HL-60/S4 treated with retinoic acid at 250 ng/mL for 4 days and 3 days (cell line): ENCODE measurements at regions not wholly inside any gene's neighbourhood (a gene's known extent, or its start where the extent isn't known, plus 50 kb on each side); places are given as distances from the start of the nearest gene placed in this dataset.

ENCODE experiments used
- in situ Hi-C: fragments of 300-500 bp; cut with MboI; formaldehyde crosslinking; loops from 2 replicates; pipeline ENCODE4 v1.7.0; 2022; ENCODE audit warnings: low sequenced_read_pairs

DNA sequence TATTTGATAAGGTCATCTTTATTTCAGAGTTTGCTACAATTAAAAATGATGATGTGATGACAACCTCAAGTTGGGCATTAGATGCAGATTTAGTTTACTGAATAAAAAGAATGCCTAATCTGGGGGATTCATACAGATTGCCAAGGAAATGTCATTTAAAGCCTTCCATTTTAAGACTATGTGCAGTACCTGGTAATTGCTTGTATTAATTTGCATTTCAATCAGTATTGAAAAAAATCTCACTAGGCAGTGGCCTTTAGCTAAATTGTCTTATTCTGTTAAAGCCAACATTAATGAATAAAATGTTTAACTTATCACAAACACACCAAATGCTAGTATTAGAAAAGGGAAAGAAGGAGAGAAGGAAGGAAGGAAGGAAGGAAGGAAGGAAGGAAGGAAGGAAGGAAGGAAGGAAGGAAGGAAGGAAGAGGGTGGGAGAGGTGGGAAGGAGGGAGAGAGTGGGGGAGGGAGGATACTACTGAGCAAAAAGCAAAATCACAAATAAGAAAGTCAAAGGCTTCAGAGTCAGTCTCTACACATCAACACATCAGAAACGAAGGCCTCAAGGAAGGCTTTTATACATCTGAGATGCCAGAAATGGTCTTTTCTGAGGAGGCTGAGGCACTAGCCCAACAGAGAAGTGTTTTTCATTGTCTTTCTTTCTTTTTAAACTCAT lies 271.1 kb upstream of the CLEC14A start:
- in situ Hi-C loops = no loop called here

DNA sequence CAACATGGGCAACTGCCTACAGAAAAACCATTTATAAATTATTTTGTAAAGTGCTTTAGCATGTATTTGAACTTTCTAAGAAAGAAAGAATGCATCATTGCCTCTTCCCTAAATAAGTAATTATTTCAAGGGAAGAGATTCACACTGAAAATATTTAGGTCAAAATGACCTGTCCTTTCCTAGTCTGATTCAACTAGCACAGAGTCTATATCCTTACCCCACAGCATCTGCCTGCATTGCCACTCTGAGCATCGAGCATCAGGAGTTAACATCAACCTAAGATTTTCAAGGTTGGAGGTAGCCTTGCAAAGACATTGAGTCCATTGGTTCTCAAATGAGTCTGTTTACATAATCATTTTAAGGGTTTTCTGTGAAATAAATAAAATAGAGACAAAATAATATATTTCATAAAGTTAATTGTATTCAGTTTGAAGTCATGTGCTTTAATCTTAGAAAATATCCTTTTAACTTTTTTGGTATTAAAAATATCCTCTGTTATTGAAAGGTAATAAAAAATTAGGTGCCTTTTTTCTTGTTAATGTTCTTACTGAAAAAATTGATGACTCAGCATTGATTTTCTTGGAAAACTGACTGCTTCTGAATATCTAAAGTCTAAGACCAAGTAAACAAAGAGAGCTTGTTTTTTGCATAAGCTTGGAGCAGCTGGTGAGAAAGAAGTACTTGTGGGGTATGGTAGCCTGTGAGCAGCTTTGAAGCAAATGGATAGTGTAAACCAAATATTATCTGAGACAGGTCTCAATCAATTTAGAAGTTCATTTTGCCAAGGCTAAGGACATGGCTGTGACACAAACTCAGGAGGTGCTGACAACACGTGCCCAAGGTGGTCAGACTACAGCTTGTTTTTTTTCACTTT lies 269.0 kb upstream of the CLEC14A start:
- in situ Hi-C loops = no loop called here

DNA sequence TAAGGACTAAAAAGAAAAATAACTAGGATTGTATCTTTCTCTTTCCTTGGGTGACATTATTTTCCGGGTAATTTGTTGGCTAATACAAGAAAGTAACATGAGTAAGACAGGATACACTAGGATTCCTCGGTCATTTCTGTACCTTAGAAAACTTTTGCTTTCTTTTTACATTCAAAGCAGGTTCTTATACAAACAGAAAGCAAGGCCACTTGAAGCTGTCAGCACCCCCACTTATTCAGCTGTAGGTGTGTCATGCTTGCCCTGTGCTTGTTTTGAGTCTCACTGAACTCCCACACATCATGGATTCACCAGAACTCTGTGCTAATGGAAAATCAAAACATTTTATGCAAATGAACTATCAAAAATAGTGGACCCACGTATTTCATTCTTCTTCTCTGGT lies 266.8 kb upstream of the CLEC14A start:
- in situ Hi-C loops = no loop called here

DNA sequence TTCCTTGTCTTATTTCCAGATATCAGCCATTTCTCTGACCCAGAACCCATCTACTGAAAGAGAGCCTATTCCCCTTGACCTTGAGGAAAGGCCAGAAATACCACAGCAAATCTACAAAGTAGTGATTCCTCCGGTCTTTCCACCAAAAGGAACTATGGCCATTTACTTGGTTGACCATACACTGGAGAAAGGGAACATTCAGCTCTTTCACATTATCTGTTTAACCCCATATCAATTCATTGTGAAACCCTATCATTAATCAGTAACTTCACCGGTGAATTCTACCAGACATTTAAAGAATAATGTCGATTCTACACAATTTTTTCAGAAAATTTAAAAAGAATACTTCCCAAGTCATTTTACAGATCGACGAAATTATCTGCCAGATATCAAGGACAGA lies 265.7 kb upstream of the CLEC14A start:
- in situ Hi-C loops = no loop called here

DNA sequence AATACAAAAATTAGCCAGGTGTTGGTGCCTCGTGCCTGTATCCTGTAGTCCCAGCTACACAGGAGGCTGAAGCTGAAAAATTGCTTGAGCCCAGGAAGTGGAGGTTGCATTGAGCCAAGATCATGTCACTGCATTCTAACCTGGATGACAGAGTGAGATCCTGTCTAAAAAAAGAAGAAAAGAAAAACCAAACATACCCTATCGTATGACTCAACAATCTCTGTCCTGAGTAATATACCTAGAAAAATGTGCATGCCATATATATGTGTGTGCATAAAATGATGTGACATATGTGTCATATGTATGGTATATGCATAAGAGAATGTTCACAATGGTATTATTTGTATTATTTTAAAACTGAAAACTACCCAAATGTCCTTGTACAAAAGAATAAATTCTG lies 261.5 kb upstream of the CLEC14A start:
- in situ Hi-C loops = no loop called here

DNA sequence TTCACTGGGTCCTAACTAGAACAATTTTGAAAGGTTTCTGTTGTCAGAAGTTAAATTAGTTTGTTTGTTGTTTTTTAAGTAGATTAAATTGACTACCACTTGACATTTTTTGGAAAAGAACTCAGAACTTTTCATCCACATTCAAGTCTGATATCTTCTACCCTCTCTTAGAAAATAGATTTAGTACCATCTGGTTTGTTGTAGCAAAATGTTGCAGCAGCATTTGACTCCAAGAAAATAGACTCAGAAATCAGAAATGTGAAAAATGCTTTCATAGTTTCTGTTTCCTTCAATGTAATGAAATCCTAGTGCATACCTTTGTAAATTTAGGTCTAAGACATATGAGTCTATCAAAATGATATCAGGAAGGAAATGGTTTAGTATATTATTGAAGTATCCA lies 256.3 kb upstream of the CLEC14A start:
- in situ Hi-C loops = no loop called here

DNA sequence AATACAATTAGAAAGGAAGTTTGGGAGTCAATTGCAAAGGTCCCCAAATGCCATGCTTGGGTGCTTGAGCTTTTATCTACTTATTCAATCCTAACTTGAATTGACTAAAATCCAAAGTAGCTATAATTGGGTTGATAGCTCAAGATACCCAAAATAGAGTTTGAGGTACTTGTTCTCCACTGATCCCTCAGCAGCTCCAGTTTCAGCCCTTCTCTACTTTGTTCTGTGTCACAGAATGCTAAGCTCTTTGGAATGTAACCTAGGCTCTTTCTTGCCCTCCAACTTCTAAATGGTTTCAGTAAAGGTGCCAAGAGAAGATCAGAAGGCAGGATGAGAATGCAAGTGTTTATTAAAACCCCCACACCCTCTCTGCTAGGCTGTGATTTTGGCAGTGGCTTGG lies 251.4 kb upstream of the CLEC14A start:
- in situ Hi-C loops = no loop called here

DNA sequence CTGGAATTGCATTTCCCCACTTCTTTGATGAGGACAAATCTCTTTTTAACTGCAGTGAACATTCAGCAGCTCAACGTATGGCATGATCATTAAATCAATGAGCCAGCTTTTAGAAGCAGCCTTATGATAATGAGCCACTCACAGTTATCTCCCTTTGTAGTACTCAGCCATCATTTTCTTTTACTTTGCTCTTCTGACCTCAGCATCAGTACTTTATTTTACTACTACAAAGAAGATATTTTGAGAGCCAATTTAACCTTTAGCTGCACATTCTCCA lies 250.0 kb upstream of the CLEC14A start:
- in situ Hi-C loops = no loop called here

DNA sequence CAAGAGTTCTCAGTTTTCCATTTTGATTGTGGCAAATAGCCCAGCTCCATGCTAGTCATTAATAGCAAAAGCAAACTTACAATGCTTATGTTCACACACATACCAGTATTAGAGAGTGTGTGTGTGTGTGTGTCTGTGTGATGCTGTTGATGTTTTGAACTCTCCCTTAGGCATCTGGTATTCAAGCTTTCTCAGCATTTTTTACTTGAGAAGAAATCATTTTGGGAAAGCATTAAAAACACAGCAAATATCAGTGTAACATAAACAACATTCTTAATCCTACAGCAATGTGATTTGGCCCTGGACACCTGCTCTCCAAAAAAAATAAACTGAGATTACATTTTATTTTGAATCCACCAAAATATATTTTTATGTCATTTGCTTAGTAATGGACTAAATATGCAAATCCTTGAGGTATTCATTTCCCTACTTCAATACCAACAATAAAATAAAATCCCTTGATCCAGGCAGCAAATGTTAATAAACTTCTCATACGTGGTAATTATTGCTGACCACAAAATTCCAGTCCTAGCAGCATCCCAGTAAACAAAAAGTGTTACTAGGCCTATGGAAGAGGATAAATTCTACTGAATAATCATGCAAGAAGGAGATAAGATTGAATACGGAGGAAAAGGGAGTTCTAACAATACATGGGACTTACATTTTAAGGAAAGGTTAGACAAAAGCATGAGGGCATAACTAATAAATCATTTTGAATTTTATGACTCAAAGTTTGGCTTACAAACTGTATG lies 249.5 kb upstream of the CLEC14A start:
- in situ Hi-C loops = no loop called here

DNA sequence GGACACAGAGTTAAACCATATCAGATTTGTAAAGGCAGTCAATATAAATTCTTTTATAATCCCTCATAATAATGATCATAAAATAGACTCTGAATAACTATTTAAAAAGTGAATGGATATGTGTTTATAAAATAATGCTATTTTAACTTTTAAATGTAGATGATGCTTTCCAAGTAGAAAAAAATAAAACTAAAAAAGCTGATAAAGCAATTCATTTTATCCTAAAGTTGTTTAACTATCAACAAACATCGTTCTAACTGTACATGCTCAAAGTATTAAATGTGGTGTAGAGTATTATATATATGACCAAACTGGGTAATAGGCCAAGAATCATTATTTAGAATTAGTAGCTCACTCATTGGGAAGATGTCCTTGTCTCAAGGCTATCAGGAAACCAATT lies 248.3 kb upstream of the CLEC14A start:
- in situ Hi-C loops = no loop called here

DNA sequence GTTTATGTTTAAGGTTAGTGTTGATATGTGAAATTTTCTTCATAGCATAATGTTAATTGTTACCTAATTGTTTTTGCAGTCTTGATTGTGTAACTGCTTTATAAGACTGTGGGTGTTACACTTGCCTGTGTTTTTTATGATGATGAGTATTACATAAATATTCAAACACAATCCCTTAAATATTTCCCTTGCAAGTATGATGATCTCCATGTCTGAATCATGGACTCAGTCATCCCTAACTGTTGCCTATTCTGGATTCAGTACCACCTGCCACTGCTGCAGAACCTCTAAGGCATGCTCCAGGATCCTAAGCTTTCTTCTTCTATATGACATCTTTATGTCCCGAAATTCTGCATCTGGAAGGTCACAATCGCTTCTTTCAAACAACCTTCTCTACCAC lies 246.3 kb upstream of the CLEC14A start:
- in situ Hi-C loops = no loop called here

DNA sequence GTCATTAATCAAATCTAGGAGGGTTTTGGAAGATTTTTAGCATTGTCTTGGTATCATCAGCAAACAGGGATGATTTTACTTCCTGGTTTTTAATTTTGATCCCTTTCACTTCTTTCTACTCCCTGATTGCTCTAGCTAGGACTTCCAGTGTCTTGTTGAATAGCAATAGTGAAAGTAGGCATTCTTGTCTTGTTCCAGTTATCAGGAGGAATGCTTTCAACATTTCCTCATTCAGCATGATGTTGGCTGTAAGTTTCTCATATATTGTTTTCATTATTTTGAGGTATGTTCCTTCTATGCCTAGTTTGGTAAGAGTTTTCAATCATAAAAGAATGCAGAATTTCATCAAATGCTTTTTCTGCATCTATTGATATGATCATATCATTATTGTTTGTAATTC lies 244.2 kb upstream of the CLEC14A start:
- in situ Hi-C loops = no loop called here

DNA sequence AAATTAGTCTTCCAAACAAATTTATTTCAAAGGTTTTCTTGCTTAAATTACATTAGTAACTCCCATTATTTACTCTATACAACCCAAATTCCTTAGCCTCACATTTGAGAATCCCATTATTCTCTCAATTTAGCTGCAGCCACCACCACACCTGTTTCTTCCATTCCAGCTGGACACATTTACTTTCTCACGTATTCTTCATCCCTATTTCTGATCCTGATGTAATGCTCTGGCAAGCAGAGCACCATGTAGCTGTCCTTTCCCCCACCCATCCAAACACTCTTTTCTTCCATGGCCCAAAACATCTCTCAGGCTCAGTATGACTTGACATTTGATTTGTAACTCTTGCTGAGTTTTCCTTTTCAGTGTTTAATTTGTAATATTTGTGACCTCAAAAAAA lies 240.2 kb upstream of the CLEC14A start:
- in situ Hi-C loops = no loop called here

DNA sequence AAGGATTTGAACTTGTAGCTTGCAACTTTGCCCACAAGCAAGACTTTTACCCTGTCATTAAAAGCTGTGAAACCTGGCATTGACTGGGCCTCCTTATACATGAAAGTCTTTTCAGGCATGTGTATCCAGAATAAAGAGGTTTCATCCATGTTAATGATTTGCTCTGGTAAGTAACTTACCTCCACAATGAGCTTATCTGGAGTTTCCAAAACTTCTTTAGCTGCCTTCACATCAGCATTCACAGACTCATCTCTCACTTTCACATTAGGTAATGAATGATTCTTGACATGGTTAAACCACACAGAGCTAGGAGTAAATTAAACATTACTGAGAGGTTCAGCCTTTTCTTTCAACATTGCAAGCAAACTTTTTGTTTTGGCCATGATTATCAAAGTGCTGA lies 234.4 kb upstream of the CLEC14A start:
- in situ Hi-C loops = no loop called here

DNA sequence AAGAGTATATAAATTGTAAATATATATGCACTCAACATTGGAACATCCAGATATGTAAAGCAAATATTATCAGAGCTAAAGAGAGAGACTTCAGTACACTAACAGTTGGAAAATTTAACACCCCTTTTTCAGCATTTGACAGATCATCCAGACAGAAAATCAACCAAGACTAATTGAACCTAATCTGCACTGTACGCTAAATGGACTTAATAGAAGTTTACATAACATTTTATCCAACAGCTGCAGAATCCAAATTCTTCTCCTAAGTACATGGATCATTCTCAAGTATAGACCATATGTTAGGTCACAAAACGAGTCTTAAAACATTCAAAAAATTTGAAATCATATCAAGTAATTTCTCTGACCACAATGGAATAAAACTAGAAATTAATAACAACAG lies 229.1 kb upstream of the CLEC14A start:
- in situ Hi-C loops = no loop called here

DNA sequence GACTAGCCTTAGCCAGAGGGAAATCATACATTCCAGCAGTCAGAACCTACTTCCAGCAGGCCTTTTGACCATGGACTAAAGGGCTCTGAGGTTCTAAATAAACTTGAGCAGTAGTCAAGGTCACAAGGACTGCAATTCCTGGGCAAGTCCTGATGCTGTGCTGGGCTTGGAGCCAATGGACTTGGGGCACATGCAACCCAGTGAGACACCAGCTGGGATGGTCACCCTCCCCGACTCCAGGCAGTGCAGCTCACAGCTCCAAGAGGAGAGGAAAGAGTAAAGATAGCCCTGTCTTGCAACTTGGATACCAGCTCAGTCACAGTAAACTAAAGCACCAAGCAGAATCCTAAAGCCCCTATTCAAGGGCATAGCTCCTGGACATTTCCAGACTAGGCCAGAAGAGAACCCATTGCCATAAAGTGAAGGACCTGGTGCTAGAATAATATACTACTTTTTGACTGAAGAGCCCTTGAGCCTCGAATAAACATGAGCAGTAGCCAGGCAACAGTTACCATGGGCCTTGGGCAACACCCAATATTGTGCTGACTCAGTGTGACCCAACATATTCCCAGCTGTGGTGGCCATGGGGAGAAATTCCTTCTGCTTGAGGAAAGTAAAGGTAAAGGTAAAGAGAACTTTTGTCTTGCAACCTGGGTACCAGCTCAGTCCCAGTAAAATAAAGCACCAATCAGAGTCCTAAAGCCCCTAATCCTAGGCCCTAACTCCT lies 226.2 kb upstream of the CLEC14A start:
- in situ Hi-C loops = no loop called here

DNA sequence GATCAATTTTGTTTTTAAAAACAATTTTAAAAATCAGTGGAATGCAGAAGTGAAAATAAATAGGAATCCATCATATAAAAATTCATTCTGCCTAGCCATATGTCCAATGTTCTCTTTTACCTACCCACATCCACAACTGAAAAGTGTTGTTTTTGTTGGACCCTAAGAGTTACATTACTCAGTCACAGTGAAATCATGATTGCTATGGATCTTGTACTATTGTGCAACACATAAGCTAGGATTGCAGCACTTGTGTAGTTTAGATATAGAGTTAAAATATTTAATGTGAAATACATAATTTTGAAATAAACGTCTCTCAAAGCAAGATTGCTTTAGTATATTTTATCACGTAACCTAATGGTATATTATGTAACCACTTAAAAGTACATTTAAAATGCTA lies 213.3 kb upstream of the CLEC14A start:
- in situ Hi-C loops = no loop called here

DNA sequence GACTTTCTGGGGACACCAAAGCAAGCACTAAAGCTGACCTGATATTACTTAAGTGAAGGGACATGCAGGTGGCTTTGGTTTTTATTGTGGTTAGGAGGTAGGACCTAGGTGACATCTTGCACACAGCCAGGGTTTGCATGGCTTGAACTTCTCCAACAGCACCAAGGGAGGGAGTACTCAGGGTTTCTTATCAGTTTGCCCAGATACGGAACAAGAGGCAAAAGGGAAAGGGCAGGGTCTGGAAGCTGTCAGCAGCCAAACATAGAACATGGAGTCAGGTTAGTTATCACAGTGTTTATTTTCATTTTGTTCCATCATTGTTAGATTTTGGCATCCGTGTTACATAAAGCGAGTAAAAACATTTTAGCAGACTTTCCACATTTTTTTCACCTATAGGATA lies 186.3 kb upstream of the CLEC14A start:
- in situ Hi-C loops = no loop called here

DNA sequence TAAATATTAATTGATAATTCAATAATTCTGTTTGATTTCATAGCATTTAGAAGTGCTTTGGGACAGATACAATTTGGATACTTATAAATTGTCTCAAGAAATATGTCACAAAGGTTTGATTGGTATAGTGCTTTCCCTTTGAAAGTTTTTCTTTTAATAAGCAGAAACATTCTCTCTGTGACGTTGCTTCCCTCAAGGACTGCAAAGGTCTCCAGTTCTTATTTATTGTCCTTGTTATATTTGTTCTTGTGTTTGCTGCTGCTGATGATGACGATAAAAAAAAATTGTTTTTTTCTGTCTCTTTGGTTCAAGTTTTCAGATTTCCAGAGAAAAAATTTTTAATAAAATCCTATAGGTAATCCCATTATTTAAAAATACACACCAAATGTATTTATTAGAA lies 176.3 kb upstream of the CLEC14A start:
- in situ Hi-C loops = no loop called here

DNA sequence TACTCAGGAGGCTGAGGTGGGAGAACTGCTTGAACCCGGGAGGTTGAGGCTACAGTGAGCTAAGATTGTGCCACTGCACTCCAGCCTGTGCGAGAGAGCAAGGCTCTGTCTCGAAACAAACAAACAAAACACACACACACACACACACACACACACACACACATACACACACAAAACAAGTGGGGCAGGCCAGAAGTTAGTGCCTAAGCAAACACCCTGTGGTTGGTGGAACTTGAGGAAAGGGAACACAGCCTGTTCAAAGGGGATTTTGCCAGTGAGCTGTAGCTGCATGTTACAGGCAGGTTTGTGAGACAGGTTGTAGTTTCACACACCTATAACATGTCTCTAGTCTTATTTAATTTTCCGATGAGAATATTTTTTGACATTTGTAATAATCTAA lies 175.3 kb upstream of the CLEC14A start:
- in situ Hi-C loops = no loop called here

DNA sequence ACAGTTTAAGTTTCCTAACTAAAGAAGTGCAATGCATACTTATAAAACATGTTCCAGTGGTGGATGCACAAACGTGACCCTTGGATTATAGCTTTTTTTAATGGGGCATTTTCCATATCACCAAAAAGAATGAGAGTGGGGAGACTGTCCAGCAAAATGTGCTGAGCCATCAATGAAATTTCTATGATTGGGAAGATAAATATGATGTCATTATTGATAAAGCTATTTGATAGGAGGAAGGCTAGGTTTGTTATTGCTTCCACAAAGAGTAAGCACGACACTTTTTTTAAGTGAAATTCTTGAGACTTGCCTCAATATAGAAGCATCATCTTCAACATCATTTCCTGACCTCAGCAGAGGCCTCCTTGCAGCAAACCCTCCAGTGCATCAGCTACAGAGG lies 174.6 kb upstream of the CLEC14A start:
- in situ Hi-C loops = no loop called here
